SK-N-SH treated with all-trans-retinoic acid at 6 μM for 48 hours (cell line): ENCODE measurements at regions not wholly inside any gene's neighbourhood (a gene's known extent, or its start where the extent isn't known, plus 50 kb on each side); places are given as distances from the start of the nearest gene placed in this dataset.

Experiments
- ATAC-seq: fragments of 200-7000 bp; cut with Tn5 transposase; 3 replicates; pipeline ENCODE4 v1.9.1; 2020; ENCODE audit warnings: mild to moderate bottlenecking, moderate library complexity
- ARNTL ChIP-seq: fragments of 450-650 bp; formaldehyde crosslinking; IDR thresholded peaks from 2 replicates; pipeline ENCODE4 v1.5.0; 2020; ENCODE audit warnings: low read depth, mild to moderate bottlenecking, moderate library complexity, borderline replicate concordance
- BACH2 ChIP-seq: fragments of 250-450 bp; sonication (Bioruptor Pico); IDR thresholded peaks from 2 replicates; pipeline ENCODE4 v1.9.0; 2021; ENCODE audit warnings: mild to moderate bottlenecking, borderline replicate concordance
- CREB5 ChIP-seq: fragments of 250-450 bp; sonication (Bioruptor Pico); IDR thresholded peaks from 2 replicates; pipeline ENCODE4 v1.5.1; 2020; ENCODE audit warnings: low read depth, mild to moderate bottlenecking, moderate library complexity
- CSRNP3 ChIP-seq: fragments of 250-450 bp; sonication (Bioruptor Pico); IDR thresholded peaks from 2 replicates; pipeline ENCODE4 v1.5.1; 2021; ENCODE audit warnings: mild to moderate bottlenecking, moderate library complexity
- ESRRG ChIP-seq: fragments of 250-450 bp; sonication (Bioruptor Pico); IDR thresholded peaks from 2 replicates; pipeline ENCODE4 v1.6.1; 2021; ENCODE audit warnings: mild to moderate bottlenecking
- GLIS3 ChIP-seq: fragments of 250-450 bp; sonication (Bioruptor Pico); IDR thresholded peaks from 2 replicates; pipeline ENCODE4 v1.5.0; 2020; ENCODE audit warnings: mild to moderate bottlenecking, moderate library complexity
- ISL1 ChIP-seq: fragments of 250-450 bp; sonication (Bioruptor Pico); IDR thresholded peaks from 2 replicates; pipeline ENCODE4 v2.1.2; 2022; ENCODE audit warnings: mild to moderate bottlenecking, moderate library complexity
- OSR1 ChIP-seq: fragments of 250-450 bp; sonication (Bioruptor Pico); IDR thresholded peaks from 2 replicates; pipeline ENCODE4 v1.8.0; 2022; ENCODE audit warnings: moderate library complexity, mild to moderate bottlenecking, inconsistent platforms
- PATZ1 ChIP-seq: fragments of 250-450 bp; sonication (Bioruptor Pico); IDR thresholded peaks from 2 replicates; pipeline ENCODE4 v1.8.0; 2020; ENCODE audit warnings: mild to moderate bottlenecking, moderate library complexity, borderline replicate concordance
- POU6F1 ChIP-seq: fragments of 250-450 bp; sonication (Bioruptor Pico); IDR thresholded peaks from 2 replicates; pipeline ENCODE4 v1.8.0; 2021; ENCODE audit warnings: low read depth, mild to moderate bottlenecking, moderate library complexity, borderline replicate concordance
- PPARA ChIP-seq: fragments of 250-450 bp; sonication (Bioruptor Pico); IDR thresholded peaks from 2 replicates; pipeline ENCODE4 v1.5.0; 2020; ENCODE audit warnings: mild to moderate bottlenecking, borderline replicate concordance
- RARB ChIP-seq: fragments of 250-450 bp; sonication (Bioruptor Pico); IDR thresholded peaks from 2 replicates; pipeline ENCODE4 v1.8.0; 2021; ENCODE audit warnings: mild to moderate bottlenecking, moderate library complexity
- TCF4 ChIP-seq: fragments of 250-450 bp; sonication (Bioruptor Pico); IDR thresholded peaks from 2 replicates; pipeline ENCODE4 v1.8.0; 2021; ENCODE audit warnings: mild to moderate bottlenecking, moderate library complexity, borderline replicate concordance
- TOX ChIP-seq: fragments of 250-450 bp; sonication (Bioruptor Pico); IDR thresholded peaks from 2 replicates; pipeline ENCODE4 v1.8.0; 2021; ENCODE audit warnings: mild to moderate bottlenecking, moderate library complexity, borderline replicate concordance
- TSHZ2 ChIP-seq: fragments of 250-450 bp; sonication (Bioruptor Pico); IDR thresholded peaks from 2 replicates; pipeline ENCODE4 v1.5.0; 2020; ENCODE audit warnings: mild to moderate bottlenecking, moderate library complexity
- ZFP3 ChIP-seq: fragments of 250-450 bp; sonication (Bioruptor Pico); IDR thresholded peaks from 2 replicates; pipeline ENCODE4 v1.5.0; 2020; ENCODE audit warnings: mild to moderate bottlenecking, moderate library complexity
- ZFP30 ChIP-seq: fragments of 450-650 bp; formaldehyde crosslinking; IDR thresholded peaks from 2 replicates; pipeline ENCODE4 v1.5.0; 2022; ENCODE audit warnings: mild to moderate bottlenecking, moderate library complexity
- ZNF565 ChIP-seq: fragments of 450-650 bp; formaldehyde crosslinking; conservative IDR thresholded peaks from 2 replicates; pipeline ENCODE4 v1.5.0; 2020; ENCODE audit warnings: low read depth, mild to moderate bottlenecking, moderate library complexity

- TF ChIP-seq ESRRG (CRISPR knock-in tag) (no peak), OSR1 (CRISPR knock-in tag) (no peak), RARB (CRISPR knock-in tag) (no peak), ZFP3 (CRISPR knock-in tag) (no peak), TSHZ2 (CRISPR knock-in tag) (no peak), ZNF565 (CRISPR knock-in tag) (no peak), ISL1 (CRISPR knock-in tag) (no peak)
- ATAC-seq, result no peak
These were observed 208.0 kb downstream of the TDRD15 start for GRCh38 chr2:21331625-21332370.

- ATAC-seq, result no peak
- TF ChIP-seq CREB5 (CRISPR knock-in tag) (no peak), PATZ1 (CRISPR knock-in tag) (no peak), ARNTL (CRISPR knock-in tag) (no peak), BACH2 (CRISPR knock-in tag) (no peak), ESRRG (CRISPR knock-in tag) (no peak), PPARA (CRISPR knock-in tag) (no peak), GLIS3 (CRISPR knock-in tag) (no peak), POU6F1 (CRISPR knock-in tag) (no peak), TSHZ2 (CRISPR knock-in tag) (no peak), OSR1 (CRISPR knock-in tag) (no peak), TCF4 (CRISPR knock-in tag) (no peak), ISL1 (CRISPR knock-in tag) (no peak), CSRNP3 (CRISPR knock-in tag) (no peak), TOX (CRISPR knock-in tag) (no peak), ZFP30 (CRISPR knock-in tag) (no peak), RARB (CRISPR knock-in tag) (no peak), ZNF565 (CRISPR knock-in tag) (no peak)
These were observed 209.3 kb downstream of the TDRD15 start for GRCh38 chr2:21332993-21333625.
